Mesendoderm (in vitro differentiated cells): ENCODE measurements at regions not wholly inside any gene's neighbourhood (a gene's known extent, or its start where the extent isn't known, plus 50 kb on each side); places are given as distances from the start of the nearest gene placed in this dataset.
A peak's percentile ranks its signal among the peaks of the same experiment; 100 is the strongest.

ENCODE experiments used
- DNase-seq: peaks from one replicate; pipeline ENCODE4 v3.0.0; 2013
- H2AK5ac ChIP-seq: 2 replicates; pipeline ENCODE4 v1.6.1; 2013; ENCODE audit warnings: low read length, inconsistent platforms
- H2BK120ac ChIP-seq: 2 replicates; pipeline ENCODE4 v1.6.1; 2013; ENCODE audit warnings: low read depth, mild to moderate bottlenecking, low read length, moderate library complexity, mixed read lengths
- H2BK15ac ChIP-seq: replicated peaks from 2 replicates; pipeline ENCODE4 v1.6.1; 2013; ENCODE audit warnings: low read depth, mild to moderate bottlenecking, moderate library complexity
- H2BK5ac ChIP-seq: 2 replicates; pipeline ENCODE4 v1.6.1; 2013; ENCODE audit warnings: low read length, inconsistent platforms
- H3K18ac ChIP-seq: 2 replicates; pipeline ENCODE4 v1.6.1; 2013; ENCODE audit warnings: mild to moderate bottlenecking, low read length, mixed read lengths
- H3K23ac ChIP-seq: one replicate; pipeline ENCODE4 v1.6.1; 2013; ENCODE audit warnings: low read length
- H3K27ac ChIP-seq: 2 replicates; pipeline ENCODE4 v1.5.1; 2013; ENCODE audit warnings: low read depth, mild to moderate bottlenecking, inconsistent platforms, low read length, moderate library complexity
- H3K27me3 ChIP-seq: 2 replicates; pipeline ENCODE4 v1.6.1; 2013; ENCODE audit warnings: low read length, control low read depth, mild to moderate bottlenecking, inconsistent platforms; ENCODE audit not compliant: insufficient read depth, poor library complexity
- H3K36me3 ChIP-seq: 2 replicates; pipeline ENCODE4 v1.6.1; 2013; ENCODE audit warnings: low read length, inconsistent platforms; ENCODE audit not compliant: control insufficient read depth, insufficient read depth
- H3K4ac ChIP-seq: one replicate; pipeline ENCODE4 v1.6.1; 2013; ENCODE audit warnings: low read depth, mild to moderate bottlenecking, low read length, moderate library complexity
- H3K4me1 ChIP-seq: 2 replicates; pipeline ENCODE4 v1.6.1; 2013; ENCODE audit warnings: low read depth, low read length, inconsistent platforms; ENCODE audit not compliant: control insufficient read depth
- H3K4me2 ChIP-seq: 2 replicates; pipeline ENCODE4 v1.6.1; 2013; ENCODE audit warnings: low read length
- H3K4me3 ChIP-seq: 2 replicates; pipeline ENCODE4 v1.5.1; 2013; ENCODE audit warnings: mild to moderate bottlenecking, low read length
- H3K56ac ChIP-seq: one replicate; pipeline ENCODE4 v1.6.1; 2013; ENCODE audit warnings: low read length
- H3K79me1 ChIP-seq: 2 replicates; pipeline ENCODE4 v1.6.1; 2013; ENCODE audit warnings: low read length, inconsistent platforms
- H3K79me2 ChIP-seq: 2 replicates; pipeline ENCODE4 v1.6.1; 2013; ENCODE audit warnings: mild to moderate bottlenecking, low read length; ENCODE audit not compliant: control insufficient read depth, insufficient read depth
- H3K9ac ChIP-seq: 2 replicates; pipeline ENCODE4 v1.6.1; 2013; ENCODE audit warnings: low read length, inconsistent platforms
- H4K5ac ChIP-seq: one replicate; pipeline ENCODE4 v1.6.1; 2013; ENCODE audit warnings: low read length
- H4K8ac ChIP-seq: one replicate; pipeline ENCODE4 v1.6.1; 2013; ENCODE audit warnings: low read depth, mild to moderate bottlenecking, control low read depth, low read length, moderate library complexity
- WGBS: extraction: QIAGEN DNeasy Blood & Tissue Kit; methylation state at CpG from one replicate; pipeline ENCODE4 v1.1.7; 2013; ENCODE audit warnings: low lambda C conversion rate, missing lambda C conversion rate; ENCODE audit not compliant: insufficient coverage; ENCODE audit errors: extremely low coverage; 5-methylcytosine and 5-hydroxymethylcytosine counted together

DNA sequence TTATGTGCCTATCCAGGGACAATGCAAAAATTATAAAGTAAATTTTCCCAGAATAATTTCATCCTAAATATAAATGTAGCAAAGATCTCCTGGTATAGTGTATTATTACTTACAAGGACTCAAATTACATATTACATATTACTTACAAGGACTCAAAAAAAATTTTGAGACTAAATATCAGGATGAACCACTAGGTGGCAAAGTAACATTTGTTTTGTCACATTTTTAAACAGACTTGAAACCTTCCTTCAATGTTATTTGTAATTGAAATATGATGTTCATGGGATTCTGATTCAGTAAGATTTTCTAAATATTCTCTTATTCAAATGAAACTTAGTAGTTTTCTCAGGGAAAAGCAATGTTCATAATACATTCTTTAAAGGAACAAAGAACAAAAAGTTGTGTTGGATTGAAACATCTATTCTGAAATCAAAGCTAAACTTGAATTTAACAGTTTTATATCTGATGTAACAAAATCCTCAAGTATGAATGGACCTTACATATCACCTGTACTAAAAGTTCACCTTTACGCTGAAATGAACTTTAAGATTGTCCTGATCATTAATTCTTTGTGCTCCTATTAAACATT lies 74.3 kb upstream of the GNAI1 start:
- Histone ChIP-seq H3K79me1 (no peaks in the 10 kb centered on the region), H3K18ac (no peak overlapping the region), H3K56ac (no peak overlapping the region), H3K27ac (no peak overlapping the region), H3K79me2 (no peaks in the 10 kb centered on the region), H3K4me2 (no peak overlapping the region), H3K27me3 (no peaks in the 10 kb centered on the region), H3K4ac (no peak overlapping the region), H3K9ac (no peak overlapping the region), H3K4me3 (no peak overlapping the region), H2BK5ac (no peak overlapping the region), H3K4me1 (no peaks in the 10 kb centered on the region), H4K5ac (no peak overlapping the region), H4K8ac (no peak overlapping the region), H3K36me3 (no peaks in the 10 kb centered on the region), H2AK5ac (no peak overlapping the region), H2BK120ac (no peak overlapping the region), H2BK15ac (no peak overlapping the region), H3K23ac (no peak overlapping the region)
- DNase-seq = peak; percentile 62
- WGBS = no CpG with 5 or more reads among the region's 1 CpG

- WGBS = no CpG with 5 or more reads among the region's 3 CpGs
- no peak overlapping the region for H3K4me2 ChIP-seq
These were observed 77.1 kb upstream of the GNAI1 start for GRCh38 chr7:80057488-80057887.

GRCh38 chr7:80054356-80054755 lies 80.3 kb upstream of the GNAI1 start:
- Histone ChIP-seq H3K4me3 (no peak overlapping the region), H3K4me2 (no peak overlapping the region), H4K5ac (no peak overlapping the region), H3K9ac (no peak overlapping the region), H4K8ac (no peak overlapping the region), H3K4me1 (no peaks in the 10 kb centered on the region), H3K18ac (no peak overlapping the region), H2AK5ac (no peak overlapping the region), H3K27ac (no peak overlapping the region), H3K23ac (no peak overlapping the region), H2BK120ac (no peak overlapping the region), H3K79me1 (no peaks in the 10 kb centered on the region), H2BK15ac (no peak overlapping the region), H3K79me2 (no peaks in the 10 kb centered on the region), H2BK5ac (no peak overlapping the region), H3K36me3 (no peaks in the 10 kb centered on the region), H3K27me3 (no peaks in the 10 kb centered on the region), H3K4ac (no peak overlapping the region), H3K56ac (no peak overlapping the region)
- no peak for DNase-seq
- no CpG with 5 or more reads among the region's 2 CpGs for WGBS

More at GRCh38 chr7:80057488-80057887, 77.1 kb upstream of the GNAI1 start:
- Histone ChIP-seq H3K4me1 (no peaks in the 10 kb centered on the region), H3K9ac (no peak overlapping the region), H3K56ac (no peak overlapping the region), H3K36me3 (no peaks in the 10 kb centered on the region), H2BK120ac (no peak overlapping the region), H3K18ac (no peak overlapping the region), H3K79me1 (no peaks in the 10 kb centered on the region), H3K79me2 (no peaks in the 10 kb centered on the region), H3K27ac (no peak overlapping the region), H2AK5ac (no peak overlapping the region), H2BK15ac (no peak overlapping the region), H4K8ac (no peak overlapping the region), H3K4ac (no peak overlapping the region), H2BK5ac (no peak overlapping the region), H3K4me3 (no peak overlapping the region), H4K5ac (no peak overlapping the region), H3K23ac (no peak overlapping the region), H3K27me3 (no peaks in the 10 kb centered on the region)
- DNase-seq = no peak

DNA sequence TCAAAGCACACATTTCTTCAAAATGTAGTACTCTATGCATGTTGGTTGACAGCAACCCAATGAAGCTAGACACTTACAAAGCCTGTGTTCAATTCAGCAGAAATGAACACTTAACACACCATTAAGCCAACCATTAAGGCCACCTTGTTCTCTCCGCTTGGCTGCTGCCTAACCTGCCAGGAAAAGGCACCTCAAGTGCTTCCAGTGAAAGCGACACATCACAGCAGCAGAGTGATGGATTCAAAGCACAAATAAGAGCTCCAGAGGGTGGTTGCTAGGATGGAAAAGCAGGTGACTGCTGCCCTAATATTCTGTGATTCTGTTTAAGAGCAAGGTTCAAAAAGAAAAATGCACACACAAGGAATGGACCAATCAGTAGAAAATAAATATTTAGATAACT lies 81.5 kb upstream of the GNAI1 start:
- Histone ChIP-seq H2AK5ac (no peak overlapping the region), H4K8ac (no peak overlapping the region), H2BK5ac (no peak overlapping the region), H3K36me3 (no peaks in the 10 kb centered on the region), H3K27me3 (no peaks in the 10 kb centered on the region), H3K4me3 (no peak overlapping the region), H3K18ac (no peak overlapping the region), H2BK15ac (no peak overlapping the region), H3K9ac (no peak overlapping the region), H3K23ac (no peak overlapping the region), H3K4me2 (no peak overlapping the region), H2BK120ac (no peak overlapping the region), H3K79me2 (no peaks in the 10 kb centered on the region), H3K4ac (no peak overlapping the region), H3K56ac (no peak overlapping the region), H3K79me1 (no peaks in the 10 kb centered on the region), H4K5ac (no peak overlapping the region), H3K27ac (no peak overlapping the region), H3K4me1 (no peaks in the 10 kb centered on the region)
- DNase-seq = no peak
- WGBS = no CpG with 5 or more reads among the region's 2 CpGs

DNA sequence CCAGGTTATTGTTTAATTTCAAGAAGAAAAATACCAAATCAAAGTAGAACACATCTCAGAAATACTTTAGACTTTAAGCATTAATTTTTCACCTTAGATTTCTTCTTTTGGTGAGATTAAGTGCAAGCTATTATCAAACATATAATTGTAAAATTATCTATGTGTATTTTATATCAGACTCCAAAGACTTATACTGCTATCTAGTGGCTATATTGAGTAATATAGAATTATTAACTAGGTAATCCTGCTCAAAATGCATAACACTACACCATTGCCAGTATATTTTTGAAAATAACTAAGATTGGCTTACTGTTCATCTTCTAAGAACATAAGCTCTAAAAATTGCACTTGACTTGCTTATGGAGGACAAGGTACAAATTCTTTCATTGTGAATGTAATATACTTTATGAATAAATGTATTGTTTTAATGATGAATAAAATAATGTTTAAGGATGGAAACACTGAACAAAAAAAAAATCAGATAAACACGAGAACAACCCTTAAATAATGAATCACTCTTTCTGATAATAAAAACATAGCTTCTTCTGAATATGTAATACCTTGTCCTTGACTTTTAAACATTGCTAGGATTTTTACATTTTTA lies 86.7 kb upstream of the GNAI1 start:
- Histone ChIP-seq H4K5ac (no peak overlapping the region), H3K4ac (no peak overlapping the region), H3K4me2 (no peak overlapping the region), H3K9ac (no peak overlapping the region), H3K56ac (no peak overlapping the region), H3K27me3 (no peaks in the 10 kb centered on the region), H3K36me3 (no peaks in the 10 kb centered on the region), H2AK5ac (no peak overlapping the region), H3K23ac (no peak overlapping the region), H4K8ac (no peak overlapping the region), H3K79me2 (no peaks in the 10 kb centered on the region), H3K4me1 (no peaks in the 10 kb centered on the region), H2BK15ac (no peak overlapping the region), H3K4me3 (no peak overlapping the region), H3K18ac (no peak overlapping the region), H3K27ac (no peak overlapping the region), H2BK120ac (no peak overlapping the region), H3K79me1 (no peaks in the 10 kb centered on the region), H2BK5ac (no peak overlapping the region)
- no CpG with 5 or more reads among the region's 1 CpG for WGBS
- no peak for DNase-seq

DNA sequence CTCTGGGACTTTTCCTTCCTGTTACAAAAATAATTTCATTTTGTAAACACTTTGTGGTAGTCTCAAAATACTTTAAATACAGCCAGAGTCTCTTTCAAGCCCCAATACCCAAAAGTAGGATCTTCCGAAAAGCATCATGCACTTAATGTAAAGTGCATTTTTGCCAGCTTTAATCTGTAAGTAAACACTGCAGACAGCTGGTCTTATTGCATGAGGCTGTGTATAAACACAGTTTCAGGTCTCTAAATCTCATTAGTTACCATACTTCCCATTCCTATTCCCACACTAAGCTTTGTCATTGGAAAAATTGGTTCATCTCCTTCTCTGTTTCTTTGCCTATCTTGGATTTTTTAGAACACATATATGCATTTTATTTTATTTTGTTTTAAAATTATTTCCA lies 87.6 kb upstream of the GNAI1 start:
- Histone ChIP-seq H3K27ac (no peak overlapping the region), H3K79me2 (no peaks in the 10 kb centered on the region), H2BK5ac (no peak overlapping the region), H3K79me1 (no peaks in the 10 kb centered on the region), H3K4me1 (no peaks in the 10 kb centered on the region), H3K4ac (no peak overlapping the region), H2AK5ac (no peak overlapping the region), H3K27me3 (no peaks in the 10 kb centered on the region), H3K4me3 (no peak overlapping the region), H2BK15ac (no peak overlapping the region), H3K18ac (no peak overlapping the region), H3K4me2 (no peak overlapping the region), H3K56ac (no peak overlapping the region), H2BK120ac (no peak overlapping the region), H3K36me3 (no peaks in the 10 kb centered on the region), H4K5ac (no peak overlapping the region), H3K9ac (no peak overlapping the region), H3K23ac (no peak overlapping the region), H4K8ac (no peak overlapping the region)
- no peak for DNase-seq
- WGBS = no CpG with 5 or more reads among the region's 1 CpG
